SIG-M5 treated with dmso at 0.1 percent for 504 hours (cell line): ENCODE measurements at regions not wholly inside any gene's neighbourhood (a gene's known extent, or its start where the extent isn't known, plus 50 kb on each side); places are given as distances from the start of the nearest gene placed in this dataset.

ENCODE experiments used
- DNase-seq: peaks from one replicate; lab custom pipeline; 2025; ENCODE audit not compliant: unreplicated experiment; lab: John Stamatoyannopoulos, UW

GRCh38 chr6:92723390-92723931 is 695.9 kb downstream of the EPHA7 start:
- no peak for DNase-seq

DNA sequence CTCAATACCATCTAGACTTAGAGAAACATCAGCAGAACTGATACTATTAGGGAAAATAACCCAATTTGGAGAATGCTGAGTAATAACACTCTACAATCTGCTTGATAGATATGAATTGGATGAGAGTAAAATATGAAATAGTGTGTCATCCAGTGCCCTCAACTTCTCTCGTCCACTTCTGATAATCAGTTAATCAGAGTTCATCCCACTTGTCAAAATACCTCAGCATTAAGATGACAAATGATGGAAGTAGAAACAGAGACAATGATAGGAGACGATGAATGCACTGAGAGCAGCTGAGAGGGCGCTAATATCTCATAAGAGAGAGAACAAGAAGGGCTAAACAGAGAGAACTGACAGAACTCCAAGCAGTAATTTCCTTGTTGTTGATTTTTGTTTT is 699.6 kb downstream of the EPHA7 start:
- no peak for DNase-seq

GRCh38 chr6:92716638-92717037 is 702.7 kb downstream of the EPHA7 start:
- no peak for DNase-seq

DNA sequence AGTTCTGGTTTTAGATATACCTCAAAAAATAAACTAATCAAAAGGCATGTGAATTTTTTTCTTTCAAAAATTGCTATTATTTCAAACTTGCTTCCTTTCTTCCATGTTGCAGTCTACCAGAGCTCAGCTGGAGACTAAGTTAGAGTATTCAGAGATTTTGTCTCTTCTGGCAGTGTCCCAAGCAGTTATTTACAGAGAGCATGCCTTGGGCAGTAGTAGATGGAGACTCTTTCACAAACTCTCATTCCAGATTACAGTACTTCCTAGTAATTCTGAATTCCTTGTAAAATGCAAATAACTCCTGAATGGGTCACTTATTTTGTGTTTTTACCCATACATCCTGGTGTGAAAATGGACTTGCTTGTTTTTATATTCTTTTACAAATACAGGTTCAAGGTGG is 703.4 kb downstream of the EPHA7 start:
- peak; percentile 1 for DNase-seq

GRCh38 chr6:92714346-92714745 is 705.0 kb downstream of the EPHA7 start:
- DNase-seq = no peak

DNA sequence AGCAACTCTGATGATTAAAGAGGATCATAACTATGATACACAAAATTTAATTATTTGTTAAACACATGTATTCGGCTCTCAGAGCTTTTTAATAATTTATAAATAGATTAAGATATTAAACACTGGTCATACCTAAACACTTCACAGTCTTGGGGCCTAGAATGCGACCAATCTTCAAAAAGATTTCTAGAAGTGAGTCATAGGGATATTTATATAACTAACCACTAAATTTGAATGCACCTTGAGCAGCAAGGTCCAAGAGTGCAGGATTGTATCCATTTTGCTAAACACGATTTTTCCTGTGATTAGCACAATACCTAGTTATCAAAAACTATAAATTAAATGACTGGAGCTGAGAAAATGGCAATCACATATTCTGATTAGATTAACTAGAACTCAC is 709.3 kb downstream of the EPHA7 start:
- DNase-seq = no peak

DNA sequence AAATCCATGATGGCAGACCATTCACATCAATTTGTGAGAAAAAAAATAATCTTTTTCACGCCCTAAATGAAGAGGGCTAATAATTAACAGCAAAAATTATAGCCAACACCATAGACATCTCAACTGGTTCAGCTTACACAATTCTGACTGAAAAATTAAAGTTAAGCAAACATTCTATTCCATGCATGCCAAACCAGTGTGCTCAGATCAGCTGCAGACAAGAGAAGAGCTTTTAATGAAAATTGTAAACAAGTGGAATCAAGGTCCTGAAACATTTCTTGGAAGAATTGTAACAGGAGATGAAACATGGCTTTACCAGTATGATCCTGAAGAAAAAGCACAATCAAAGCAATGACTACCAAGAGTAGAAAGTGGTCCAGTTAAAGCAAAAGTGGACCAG is 710.4 kb downstream of the EPHA7 start:
- no peak for DNase-seq

DNA sequence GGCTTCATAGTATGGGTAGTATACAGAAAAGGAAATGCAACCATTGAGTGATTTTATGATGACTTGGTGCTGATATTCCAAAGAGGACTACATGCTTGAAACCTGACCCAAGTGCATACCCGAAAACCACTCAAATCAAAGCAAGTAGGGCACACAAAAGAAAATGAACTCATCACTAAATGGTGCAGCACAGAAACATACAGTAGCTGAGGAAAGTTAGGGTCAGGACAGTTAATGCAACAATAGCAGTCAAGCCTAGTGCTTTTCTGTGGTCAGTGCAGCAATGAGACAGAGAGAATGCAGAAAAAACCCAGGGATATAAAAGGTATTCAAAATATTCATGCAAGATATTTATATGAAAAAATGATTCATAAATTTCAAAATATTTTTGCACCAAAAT is 711.1 kb downstream of the EPHA7 start:
- DNase-seq = no peak

GRCh38 chr6:92706976-92707375 is 712.4 kb downstream of the EPHA7 start:
- no peak for DNase-seq

DNA sequence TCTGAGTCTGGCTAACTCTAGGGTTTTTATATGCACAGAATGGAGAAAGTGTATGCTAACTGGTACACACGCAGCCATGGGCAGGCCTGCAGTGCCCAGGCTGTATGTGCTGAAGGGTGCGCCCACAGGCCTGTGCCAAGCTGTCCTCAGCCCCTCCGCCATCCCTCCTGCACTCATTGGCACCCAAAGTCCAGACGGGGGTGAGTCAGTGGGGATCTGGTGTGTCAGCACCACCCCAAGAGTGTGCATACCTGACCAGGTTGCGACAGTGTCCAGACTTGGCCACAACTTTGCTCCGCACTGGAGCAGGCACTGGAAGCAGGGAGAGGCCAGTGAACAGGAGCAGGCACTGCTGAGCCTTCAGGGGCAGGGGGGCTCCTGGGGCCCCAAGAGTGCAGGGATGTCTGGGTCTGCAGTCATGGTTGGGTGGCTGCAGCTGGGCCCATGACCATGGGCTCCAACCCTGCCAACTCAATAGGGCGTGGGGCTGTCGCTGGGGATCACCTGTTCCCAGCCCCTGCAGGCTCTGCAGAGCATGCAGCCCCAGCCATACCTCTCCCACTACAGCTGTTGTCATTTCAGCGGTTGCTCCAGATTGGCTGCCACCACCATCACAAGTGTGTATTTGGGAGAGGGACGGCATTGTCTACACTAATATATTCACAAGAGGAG is 717.8 kb downstream of the EPHA7 start:
- DNase-seq = no peak

DNA sequence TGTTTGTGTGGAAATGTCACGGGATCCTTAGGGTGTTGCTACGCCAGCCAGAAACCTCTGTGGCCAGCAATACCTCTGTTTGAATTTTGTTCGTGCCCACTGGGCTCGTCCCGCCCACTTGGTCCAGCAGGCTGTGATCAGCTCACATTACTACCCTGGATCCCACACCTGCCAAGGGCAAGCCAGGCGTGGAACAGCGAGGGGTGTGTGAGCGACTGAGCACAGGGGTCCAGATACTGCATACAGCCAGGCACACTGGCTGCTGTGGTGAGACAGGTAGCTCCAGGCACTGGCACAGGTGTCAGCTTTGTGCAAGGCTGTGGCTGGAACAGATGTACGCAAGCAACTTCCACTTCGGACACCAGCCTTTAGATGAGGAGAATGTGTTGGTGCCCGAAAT is 718.9 kb downstream of the EPHA7 start:
- DNase-seq = no peak

- DNase-seq = no peak
Observed at GRCh38 chr6:92690997-92691599, 728.3 kb downstream of the EPHA7 start.

- peak; percentile 2 for DNase-seq
Observed at GRCh38 chr6:92688342-92688741, 731.0 kb downstream of the EPHA7 start.

DNA sequence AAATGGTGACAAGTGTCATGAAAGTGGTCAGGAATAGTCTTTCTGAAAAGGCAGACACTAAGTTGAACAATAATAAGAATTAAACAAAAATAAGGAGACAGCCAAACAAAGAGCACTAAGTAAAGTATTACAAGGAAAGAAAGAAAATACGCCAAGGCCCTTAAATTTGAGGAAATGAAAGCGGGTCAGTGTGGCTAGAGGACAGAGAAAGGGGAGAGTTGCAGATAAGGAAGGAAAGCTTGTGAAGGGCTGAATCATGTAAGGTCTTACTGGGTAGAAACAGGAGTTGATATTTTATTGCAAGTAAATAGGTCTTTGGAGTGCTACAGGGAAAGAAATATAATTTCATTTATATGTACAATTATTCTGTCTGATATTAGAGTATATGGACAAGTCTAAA is 732.1 kb downstream of the EPHA7 start:
- peak; percentile 19 for DNase-seq

DNA sequence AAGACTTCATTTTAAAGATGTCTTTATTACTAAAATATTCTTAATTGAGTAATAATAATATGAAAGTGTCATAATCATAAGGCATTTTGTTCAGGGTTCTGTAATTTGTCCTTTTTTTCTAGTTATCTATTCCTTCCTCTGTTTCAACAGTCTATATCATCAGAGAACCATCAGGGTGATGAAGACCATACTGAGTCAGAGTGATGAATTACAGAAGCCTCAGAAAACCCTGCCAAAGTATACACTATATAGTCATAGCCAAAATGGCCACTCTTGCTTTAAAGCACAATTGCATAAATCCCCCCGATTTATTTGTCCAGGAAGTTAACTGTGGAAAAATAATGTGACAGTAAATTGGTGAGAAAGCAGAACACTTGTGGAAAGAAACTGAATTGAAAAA is 735.0 kb downstream of the EPHA7 start:
- DNase-seq = no peak

DNA sequence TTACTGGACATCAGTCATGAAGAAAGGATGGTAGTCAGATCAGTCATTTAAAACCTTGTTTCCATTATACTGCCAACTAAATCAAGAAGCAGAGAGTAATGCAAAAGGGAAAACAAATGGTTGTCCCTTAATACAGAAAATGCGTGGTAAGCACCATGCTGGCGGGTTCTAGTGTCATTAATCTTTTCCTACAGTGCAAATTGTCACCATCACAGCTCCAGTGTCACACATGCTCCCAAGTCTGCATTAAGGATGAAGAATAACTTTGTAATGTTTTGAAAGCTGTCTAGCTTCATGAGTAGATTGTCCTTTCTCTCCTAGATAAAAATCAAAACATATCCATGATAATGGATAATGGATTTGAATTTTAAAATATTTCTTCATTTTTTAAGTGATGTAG is 735.6 kb downstream of the EPHA7 start:
- no peak for DNase-seq

DNA sequence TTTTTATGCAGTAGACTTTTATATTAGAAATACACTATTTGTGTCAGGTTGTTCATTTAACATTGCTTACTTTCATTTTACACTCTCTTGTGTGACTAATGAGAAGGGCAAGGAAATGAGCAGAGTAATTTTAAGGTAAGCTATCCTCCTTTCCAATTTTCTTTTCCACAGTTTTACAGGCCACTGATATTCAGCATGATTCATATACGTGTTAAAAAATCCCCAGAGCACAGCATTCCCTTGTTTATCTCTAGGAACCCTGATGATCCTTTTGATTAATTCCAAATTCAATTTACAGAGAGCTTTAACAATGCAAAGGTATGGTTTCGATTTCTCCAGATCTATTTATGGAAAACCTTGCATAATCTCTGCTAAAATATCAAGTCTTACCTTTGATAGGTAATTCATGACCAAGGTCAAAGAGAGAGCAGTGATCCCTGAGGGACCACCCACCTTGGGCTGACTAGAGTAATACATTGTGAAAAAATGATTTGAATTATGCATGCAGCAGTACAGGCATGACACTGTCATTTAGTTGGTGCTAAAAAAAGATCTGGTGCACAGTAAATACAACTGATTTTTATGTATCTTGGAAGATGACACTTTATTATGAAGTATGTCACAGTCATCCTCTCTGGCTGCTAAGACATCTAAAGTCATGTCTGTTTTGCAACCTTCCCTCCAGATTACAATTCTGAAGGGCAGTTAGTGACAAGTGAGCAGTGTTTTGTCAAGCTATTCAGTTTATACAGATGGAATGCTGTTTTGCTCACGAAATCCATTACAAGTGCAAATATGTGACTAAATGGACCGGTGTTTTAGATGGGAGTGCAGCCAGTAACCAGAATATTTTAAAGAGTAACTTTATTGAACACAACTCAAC is 736.6 kb downstream of the EPHA7 start:
- DNase-seq = no peak

DNA sequence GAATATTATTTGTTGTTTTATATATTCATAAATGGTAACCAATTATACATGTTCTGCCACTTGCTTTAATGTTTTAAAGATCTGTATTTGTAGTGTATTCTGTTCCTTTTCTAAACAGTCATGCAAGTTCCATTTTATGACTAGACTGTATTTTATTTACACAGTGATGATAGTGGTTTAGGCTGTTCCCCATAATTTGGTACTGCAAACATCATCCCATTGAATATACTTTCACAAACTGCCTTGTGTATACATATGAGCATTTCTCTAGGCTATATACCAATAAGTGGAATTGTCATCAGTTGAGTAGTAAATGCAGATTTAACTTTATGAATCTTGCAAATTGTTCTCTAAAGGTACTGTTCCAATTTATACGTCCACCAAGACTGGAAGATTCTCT is 738.0 kb downstream of the EPHA7 start:
- no peak for DNase-seq

DNA sequence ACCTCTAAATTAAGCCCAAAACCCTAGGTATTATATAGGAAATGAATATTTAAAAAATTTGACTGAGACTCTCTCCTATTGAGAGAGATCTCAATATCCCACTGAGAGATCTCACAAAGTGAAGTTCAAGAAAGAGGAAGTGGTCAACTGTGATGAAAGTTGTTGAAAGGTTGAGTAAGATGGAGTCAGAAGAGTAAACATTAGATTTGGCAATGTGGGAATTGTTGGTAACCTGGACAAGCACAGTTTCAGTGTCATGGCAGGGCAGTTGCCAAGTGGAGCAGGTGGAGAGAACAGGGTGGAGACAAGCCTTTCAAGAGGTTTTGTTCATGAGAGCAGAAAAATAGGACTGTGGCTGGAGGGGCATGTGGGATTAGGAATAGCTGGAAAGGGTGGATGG is 747.9 kb downstream of the EPHA7 start:
- peak; percentile 64 for DNase-seq

- no peak for DNase-seq
Observed at GRCh38 chr6:92667843-92668242, 751.5 kb downstream of the EPHA7 start.

GRCh38 chr6:92648364-92649086 is 770.8 kb downstream of the EPHA7 start:
- DNase-seq = no peak
